Epidermal melanocyte (primary cell): ENCODE measurements at regions not wholly inside any gene's neighbourhood (a gene's known extent, or its start where the extent isn't known, plus 50 kb on each side); places are given as distances from the start of the nearest gene placed in this dataset.

Source experiments
- DNase-seq: peaks from one replicate; pipeline ENCODE4 v3.0.0; 2011; ENCODE audit warnings: low spot score; ENCODE audit not compliant: insufficient read length

DNA sequence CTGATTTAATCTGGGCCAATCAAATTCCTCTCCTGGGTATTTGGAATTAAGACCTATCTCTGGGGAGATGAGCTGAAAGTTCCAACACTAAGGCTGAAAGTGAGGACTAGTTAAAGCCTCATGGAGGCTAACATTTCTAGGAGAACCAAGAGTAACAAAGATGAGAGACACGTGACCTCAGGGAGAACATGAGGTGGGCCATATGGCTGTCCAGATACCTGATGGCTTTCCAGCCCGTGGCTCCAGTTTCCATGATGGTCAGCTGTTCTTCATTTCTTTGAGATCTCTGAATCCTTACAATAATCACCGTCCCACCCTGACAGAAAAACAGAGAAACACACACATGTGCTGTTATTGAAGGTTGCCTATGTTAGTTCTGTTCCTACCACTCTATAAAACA, 66.1 kb downstream of the LEPR start:
- no peak for DNase-seq

DNA sequence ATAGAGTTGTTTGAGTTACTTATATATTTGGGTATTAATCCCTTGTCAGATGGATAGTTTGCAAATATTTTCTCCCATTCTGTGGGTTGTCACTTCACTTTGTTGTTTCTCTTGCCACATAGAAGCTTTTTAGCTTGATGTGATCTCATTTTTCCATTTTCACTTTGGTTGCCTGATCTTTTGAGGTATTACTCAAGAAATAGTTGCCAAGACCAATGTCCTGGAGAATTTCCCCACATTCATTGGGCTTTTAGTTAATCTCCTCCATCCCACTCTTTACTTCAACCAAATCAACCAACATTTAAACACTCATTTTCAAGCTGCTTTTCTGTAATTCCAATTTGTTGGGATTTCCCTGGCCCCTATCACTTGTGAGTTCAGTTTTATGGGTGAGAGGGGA, 69.0 kb downstream of the LEPR start:
- DNase-seq = no peak

DNA sequence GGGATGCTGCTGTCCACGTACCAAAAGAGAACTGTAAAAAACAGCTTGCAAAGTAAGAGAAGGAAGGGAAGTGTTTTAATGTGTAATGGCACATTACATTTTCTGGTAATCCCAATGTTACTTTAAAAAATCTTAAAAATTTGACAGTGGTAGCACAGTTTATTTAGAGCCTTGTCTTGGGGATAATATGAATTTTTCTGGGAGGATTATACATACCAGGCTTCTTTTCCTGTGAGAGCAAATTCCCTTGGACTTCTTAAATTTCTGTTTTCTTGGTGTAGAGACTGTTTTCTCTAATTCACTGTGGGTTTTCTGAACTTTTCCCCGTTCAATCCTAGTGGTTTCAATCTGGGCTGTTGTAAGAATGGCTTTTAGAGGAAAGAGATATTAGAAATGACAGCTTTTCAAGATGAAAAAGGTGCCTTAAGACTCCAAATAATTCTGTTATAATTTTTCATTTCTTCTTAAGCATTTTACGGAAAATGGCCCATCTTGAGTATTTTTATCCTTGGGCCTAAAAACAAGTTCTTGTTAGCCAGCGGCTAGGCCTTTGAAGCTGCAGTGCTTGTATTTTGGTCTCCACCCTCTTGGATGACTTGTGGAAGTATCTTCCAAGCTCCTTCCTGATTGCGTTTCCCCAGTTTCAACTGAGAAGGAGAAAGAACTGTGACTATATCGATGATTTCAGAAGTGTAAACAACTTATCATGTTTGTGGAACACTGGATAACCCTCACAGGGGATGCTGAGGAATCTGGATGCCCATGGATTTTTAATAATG, 70.0 kb downstream of the LEPR start:
- no peak for DNase-seq

DNA sequence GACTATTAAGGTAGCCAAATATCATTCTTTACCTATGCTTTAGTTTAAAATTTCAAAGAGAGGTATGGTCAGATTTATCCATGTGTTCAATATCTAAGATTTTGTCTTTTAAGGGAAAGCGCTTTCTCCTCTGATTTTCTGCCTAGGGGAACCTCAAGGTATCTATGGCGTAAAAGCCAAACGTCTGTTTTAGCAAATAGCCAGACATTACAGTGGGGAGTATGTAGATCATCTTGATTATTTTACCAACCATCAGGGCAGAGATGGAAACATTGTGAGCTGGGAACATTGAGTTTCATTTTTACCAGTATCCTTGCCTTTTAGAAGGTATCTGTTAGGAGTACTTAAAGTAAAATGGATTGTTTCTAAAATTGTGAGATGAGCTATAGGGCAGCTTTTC, 71.0 kb downstream of the LEPR start:
- DNase-seq = no peak

DNA sequence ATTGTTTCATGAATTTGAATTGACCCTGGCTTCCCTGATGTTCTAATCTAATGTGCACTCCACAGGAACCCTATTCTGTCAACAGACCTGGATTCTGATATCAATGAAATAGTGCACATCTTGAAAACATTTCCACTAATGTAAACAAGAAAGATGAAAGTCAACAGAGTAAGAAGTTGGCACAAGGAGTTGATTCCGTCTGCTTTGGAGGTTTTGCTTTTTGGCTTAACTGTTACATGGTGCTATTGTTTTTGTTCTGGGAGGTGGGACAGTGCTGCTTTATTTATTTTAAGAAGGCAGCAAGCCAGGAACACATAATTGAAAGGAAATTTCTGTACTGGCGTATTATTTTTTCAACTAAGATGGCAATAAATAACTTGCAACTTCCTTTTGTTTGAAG, 73.3 kb downstream of the LEPR start:
- DNase-seq = no peak

DNA sequence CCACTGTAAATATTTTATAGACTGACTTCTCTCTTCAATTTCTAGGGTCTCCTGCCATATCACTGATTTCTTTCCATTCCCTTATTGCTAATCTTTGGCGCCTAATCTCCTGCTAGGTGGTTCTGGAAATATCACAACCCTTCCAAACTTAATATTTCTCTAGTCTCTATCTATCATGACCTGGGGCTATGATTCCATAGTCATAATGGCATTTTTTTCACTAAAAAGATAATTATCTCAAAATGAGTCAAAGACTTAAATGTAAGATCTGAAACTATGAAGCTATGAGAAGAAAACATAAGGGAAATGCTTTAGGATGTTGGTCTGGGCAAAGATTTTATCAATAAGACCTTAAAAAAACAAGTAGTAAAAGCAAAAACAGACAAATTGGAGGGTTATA, 74.2 kb downstream of the LEPR start:
- no peak for DNase-seq

DNA sequence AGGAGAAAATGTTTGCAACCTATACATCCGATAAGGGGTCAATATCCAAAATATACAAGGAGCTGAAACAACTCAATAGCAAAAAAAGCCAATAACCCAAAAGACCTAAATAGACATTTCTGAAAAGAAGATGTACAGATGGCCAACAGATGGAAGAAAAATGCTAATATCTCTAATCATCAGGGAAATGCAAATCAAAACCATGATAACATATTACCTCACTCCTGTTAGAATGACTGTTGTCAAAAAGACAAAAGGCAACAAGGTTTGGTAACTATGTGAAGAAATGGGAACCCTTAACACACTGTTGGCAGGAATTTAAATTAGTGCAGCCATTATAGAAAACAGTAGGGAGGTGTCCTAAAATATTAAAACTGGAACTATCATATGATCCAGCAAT, 74.7 kb downstream of the LEPR start:
- DNase-seq = no peak

DNA sequence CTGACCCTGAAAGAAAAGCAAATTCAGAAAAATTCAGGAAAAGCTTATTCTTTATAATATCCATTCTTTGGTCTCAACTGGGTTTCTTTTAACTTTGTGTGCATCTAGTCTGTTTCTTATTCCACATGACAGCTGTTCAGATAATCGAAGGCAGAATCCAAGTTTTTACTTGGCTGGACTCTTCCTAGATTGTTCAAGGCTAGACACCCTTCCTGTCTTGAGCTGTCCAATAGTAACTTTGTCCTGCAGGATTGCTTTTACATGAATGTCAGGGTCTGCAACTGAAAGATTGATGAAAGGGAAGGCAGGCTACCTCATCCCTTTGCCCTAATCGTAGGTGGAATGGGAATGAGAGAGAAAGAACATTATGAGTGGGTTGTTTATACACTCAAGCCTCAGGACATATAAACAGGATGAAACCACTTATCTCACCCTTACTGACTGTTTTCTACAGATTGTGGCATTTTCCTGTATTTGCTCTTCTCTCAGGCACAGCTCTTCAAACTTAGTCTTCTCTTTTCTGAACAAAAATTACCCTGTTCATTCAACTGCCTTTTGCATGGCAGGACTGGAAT, 76.9 kb downstream of the LEPR start:
- DNase-seq = no peak

DNA sequence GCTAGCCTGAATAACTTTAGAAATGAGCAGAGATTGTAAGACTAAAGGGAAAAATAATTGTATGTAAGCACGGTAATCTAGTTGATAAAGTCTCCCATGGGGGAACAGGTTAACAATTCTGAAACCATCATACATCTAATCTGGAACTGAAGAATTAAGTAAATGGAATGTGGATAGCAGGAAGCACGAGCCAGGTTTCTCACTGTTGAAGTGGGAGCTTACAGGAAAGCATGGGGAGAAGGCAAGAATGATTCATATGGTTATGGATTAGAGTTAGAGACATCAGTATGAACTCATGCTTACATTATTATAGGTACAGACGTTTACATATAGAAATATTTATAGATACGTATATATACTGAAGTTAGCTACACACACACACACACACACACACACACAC, 83.0 kb downstream of the LEPR start:
- DNase-seq = no peak

DNA sequence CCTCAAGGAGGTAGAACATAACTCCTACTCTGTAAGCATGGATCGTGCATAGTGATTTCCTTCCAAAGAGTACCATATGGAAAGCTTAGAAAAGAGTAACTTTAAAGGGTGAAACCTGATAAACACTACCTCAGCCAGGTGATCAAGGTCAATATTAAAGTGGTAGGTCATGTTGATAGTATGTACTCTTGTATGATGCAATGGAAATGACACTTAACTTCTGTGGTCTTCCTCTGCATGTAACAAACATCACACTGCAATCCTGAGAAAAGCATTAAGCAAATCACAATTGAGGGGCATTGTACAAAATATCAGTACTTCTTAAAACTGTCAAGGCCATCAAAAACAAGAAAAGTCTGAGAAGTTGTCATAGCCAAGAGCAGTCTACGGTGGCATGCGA, 83.8 kb downstream of the LEPR start:
- DNase-seq = no peak

DNA sequence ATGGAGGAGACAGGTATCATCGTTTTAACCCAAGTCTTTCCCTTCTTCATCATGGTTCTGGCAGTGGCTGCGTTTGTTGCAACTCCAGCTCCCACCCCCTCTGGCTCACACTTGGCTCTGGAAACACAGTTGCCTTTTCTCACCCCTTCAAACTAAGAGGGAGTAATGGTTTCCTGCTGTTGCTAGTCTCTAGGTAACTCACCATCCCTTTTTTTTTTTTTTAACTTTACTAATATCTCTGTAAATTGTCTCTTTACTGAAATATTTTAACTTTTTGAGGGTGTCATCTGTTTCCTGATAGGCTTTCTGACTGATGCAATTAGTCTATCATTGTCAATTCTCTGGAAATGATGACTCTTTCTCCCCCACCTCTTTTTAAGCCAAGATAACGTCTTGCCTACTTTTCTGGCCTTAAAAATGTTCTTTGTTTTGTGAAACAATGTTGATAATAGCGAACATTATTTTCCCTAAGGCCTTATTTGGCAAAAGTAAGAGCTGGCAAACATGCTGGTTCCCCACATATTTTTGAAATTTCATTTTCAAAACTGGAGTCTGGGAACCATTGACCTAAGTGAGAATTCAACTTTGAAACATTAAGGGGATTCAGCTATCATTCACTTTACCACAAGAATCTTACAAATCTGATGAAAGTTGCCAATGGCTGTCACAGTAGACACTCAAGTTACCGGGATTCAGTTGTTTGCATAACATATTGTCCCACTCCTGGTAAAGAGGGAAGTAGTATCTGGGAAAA, 85.3 kb downstream of the LEPR start:
- DNase-seq = no peak

DNA sequence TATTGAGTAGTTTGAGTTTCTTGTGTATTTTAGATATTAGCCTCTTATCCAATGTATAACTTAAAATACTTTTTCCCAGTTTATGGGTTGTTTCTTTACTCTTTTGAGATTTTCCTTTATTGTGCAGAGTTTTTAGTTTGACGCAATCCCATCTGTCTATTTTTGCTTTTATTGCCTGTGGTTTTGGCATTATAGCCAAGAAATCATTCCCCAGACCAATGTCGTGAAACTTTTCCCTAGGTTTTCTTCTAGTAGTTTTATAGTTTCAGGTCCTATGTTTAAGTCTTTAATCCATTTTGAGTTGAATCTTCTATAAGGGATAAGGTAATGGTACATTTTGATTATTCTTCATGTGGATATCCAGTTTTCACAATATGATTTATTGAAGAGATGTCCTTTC, 87.6 kb downstream of the LEPR start:
- no peak for DNase-seq

DNA sequence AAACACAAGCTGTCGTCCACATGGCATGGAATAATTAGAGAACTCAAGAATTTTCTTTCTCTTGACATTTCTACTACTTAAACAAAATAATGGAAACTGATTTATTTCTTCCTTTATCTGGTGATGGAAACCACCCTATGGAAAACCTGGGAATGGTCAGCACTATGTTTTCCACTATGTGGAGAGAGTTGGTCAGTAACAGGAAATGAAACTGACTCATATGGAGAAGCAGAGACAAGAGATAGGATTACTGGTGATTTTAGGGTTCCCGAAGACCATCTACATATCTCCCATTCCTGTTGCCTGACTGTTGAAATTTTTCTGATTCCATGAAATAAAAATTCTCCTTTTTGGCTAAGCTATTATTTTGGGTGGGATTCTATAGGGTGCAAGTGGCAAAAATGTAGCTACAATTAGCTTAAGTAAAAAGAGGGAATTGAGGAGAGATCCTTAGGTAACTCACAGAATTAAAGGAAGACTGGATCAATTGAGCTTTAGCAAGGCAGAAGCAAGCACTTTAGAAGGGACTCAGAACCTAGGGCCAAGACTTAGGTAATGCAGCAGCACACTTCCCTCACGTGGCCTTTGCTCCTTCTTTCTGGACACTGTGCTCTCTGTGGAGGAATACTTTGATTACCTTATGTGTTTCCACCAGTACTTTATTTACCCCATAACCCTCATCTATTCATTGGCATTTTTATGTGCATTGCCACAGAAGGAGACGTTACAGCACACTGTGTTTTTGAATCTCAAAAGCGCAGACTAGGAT, 89.6 kb downstream of the LEPR start:
- no peak for DNase-seq

DNA sequence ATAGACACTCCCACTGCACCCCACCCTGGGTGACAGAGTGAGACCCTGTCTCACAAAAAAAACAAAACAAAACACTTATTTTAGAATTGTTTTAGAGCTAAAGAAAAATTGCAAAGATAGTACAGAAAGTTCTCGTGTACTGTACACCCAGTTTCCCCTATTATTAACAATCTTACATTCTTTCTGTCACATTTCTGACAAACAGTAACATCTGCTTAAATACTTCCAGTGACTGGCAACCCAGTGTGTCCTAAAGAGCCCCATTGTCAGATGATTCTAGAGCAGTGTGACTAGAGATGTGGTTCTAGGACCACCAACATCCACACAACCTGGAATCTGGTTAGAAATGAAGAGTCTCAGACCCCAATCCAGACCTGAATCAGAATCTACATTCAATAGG, 90.5 kb downstream of the LEPR start:
- no peak for DNase-seq

DNA sequence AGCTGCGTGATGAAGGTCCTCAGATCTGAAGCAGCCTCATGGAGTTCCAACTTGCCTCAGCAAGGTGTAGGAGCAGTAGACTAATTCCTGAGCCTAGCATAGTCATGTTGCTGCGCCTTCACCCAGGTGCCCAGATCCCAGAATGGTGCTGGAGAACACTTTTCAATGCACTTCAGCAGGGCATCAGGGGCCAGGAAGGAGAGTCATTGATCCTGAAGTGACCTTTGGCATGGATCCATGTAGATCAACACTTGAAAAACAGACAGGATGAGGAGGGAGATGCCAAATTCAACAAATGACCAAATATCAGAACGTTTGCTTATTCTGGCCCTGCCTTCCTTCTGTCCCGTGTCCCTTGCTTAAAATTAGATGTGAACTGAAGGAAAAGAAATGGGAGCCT, 91.9 kb downstream of the LEPR start:
- no peak for DNase-seq

DNA sequence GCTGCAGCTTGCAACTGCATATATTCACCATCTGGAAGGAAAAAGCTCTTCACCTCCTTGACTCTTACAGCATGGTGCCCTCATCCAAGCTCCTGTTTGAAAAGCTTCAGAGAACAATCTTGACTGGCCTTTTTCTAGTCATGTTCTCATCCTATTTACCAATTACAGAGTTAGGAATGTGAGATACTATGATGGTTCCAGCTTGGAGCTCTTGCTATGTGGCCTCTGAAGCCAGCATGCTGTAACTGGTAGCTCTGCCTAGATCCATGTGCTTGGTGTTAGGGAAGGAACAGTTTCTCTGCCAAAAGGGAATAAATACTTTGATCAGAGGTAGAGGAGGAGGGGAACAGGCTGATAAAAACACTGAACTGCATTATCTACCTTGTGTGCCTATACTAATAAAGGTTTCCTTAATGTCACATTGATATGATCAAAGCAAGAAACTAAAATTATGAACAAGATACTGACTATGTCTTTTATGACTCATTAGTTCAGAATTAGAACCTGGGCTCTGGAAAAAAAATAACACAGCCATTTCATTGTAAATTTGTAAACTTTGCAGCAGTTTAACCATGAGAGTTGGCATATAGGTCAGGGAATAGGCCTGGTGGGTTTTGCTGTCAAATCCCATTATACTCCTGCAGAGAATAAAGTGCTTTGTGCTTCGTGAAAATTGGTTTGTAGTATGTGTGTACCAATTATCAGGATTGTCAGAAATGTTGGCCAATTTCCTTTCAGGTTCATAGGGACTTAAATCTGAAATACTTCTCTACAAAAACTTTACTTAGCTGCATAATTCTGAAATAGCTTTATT, 92.7 kb downstream of the LEPR start:
- no peak for DNase-seq

DNA sequence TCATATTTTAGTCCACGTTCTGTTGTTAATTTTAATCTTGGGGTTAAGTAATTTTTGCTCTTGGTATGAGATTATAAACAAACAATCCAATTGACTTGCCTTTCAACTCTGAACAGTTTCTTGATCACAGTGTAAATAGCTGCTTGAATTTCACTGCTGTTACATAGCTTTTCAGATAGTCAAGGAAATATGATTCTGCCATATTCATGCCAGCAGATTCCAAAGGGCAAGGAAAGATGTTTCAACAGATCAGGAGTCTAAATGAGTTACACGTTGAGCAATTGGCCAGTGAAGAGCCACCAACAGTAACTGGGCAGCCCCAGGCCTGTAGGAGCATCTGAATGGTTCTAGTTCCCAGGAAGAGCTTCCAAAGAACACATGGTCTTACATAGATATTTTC, 93.6 kb downstream of the LEPR start:
- no peak for DNase-seq

DNA sequence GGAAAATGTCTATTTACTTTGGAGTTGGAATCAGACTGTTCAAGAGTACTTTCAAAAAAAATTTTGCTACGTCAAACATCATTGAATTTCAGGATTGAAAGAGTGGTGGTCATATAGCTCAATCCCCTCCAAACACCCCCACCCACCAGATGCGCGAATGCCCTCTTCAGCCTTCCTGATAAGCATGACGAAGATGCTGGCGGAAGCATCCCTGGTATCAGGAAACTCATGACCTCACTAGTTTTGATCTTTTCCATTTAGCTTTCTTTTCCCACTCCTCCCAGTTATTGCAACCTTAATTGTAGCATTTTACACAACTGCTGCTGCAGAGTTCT, 104.4 kb downstream of the LEPR start:
- no peak for DNase-seq

DNA sequence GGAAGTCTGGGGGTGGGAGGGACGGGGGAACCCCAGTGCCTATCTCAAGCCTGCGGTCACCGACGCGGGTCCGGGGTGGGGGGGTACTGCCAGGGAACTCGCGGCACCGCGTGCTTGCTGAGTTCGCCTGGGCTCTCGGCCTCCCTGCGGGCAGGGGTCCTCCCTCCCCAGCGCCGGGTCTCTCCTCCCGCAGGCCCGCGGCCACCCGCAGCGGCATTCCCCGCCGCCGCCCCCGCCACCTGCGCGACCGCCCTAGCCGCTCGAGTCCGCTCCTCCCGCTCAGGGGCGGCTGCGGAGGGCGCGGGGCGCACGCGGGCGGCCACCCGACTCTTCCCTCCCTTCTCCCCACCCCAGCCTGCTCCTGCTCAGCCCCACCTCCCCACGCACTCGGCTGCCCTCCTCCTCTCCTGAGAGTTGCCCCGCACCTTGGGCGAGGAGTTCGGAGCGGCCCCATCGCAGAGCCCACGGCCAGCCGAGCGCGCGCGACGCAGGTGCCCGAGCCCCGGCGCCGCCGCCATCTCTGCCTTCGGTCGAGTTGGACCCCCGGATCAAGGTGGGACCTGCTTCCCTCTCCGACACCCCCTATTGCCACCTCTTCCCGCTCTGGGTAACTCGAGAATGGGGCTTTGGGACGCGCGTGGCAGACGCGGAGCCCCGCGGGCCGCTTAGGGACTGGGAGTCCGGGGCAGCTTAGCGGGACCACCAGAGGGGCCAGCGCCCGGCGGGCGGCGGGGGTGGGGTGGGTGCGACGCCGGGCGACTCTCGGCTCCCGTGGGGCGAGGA, 105.0 kb downstream of the LEPR start:
- DNase-seq = no peak

DNA sequence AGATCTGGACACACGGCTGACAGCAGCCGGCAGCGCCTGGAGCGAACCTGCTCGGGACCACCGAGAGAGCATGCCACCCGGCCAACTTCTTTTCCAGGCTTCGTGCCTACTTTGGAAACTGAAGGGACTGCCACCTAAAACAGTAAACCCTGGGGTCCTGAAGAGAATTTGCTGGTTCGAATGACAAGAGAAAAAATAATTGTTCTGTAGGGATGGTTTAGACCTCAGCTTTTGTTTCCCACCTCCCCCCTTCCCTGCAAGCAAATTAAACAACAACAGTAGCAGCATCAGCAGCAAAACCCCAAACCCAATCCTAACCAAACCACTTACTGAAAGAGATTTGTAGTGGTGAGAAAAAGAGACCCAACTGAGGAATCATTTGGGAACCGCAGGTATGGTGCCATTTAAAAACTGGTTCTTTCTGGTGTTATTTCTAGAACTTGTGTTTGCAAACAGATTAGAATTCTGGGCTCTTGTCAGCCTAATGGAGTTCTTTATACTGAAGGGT, 105.6 kb downstream of the LEPR start:
- DNase-seq = no peak
